ENCODE measurements at regions not wholly inside any gene's neighbourhood (a gene's known extent, or its start where the extent isn't known, plus 50 kb on each side); places are given as distances from the start of the nearest gene placed in this dataset.

DNA sequence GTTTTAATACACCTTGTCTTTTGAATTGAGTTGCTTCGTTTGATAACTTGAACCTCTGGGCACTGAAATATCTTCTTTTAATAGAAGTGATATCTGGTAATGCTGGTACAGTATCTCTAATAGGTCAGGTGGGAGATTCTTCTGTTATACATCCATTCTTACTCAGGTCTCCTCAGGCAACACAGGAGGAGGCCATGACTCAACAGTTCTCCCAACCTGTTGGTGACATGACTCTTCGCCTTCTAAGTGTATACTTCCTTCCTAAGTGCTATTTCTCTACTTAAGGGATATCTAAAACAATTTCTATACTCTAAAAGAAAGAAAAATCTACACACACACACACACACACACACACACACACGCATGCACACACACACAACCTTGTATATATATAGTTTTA lies 509.1 kb downstream of the PCNX1 start:
- 93% methylated on average over 3 of the region's 3 CpGs for WGBS
- H3K4me3 ChIP-seq: no peak overlapping the region

DNA sequence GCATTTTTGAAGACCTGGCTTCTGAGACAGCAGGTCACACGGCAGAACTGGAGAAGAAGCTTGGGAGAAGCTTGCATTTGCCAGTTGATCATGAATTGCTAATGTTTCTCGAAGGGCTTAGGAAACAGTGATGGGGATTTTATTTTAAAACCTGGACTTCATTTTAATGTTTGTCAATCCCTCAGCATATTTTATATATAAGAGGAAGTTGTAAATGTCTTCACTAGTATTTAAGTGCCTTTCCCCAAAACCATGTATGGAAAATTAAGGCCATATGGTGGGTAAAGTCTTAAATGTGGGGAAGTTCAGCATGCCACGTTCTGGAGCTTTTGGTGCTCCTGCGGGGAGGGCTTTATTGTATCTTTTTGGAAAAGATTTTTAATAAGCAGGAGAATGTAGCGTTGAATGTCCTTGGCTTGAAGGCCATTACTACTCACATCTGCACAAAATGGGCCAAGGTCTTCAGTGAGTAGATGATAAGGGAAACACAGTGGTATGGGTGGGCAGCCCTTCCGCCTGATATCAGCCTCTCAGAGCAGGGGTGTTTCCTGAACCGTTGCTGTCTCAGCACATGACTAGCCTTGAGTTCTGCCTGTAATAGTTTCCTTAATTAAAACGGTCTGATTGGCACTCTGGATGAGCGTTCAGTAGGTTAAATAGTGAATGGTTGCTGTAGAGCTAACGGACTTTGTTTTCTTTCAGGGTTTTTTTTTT lies 511.4 kb downstream of the PCNX1 start:
- no peak for TF ChIP-seq POLR2AphosphoS5 (IDR thresholded peaks at IDR 0.05)
- TF ChIP-seq, protein P1, sequence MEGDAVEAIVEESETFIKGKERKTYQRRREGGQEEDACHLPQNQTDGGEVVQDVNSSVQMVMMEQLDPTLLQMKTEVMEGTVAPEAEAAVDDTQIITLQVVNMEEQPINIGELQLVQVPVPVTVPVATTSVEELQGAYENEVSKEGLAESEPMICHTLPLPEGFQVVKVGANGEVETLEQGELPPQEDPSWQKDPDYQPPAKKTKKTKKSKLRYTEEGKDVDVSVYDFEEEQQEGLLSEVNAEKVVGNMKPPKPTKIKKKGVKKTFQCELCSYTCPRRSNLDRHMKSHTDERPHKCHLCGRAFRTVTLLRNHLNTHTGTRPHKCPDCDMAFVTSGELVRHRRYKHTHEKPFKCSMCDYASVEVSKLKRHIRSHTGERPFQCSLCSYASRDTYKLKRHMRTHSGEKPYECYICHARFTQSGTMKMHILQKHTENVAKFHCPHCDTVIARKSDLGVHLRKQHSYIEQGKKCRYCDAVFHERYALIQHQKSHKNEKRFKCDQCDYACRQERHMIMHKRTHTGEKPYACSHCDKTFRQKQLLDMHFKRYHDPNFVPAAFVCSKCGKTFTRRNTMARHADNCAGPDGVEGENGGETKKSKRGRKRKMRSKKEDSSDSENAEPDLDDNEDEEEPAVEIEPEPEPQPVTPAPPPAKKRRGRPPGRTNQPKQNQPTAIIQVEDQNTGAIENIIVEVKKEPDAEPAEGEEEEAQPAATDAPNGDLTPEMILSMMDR (IDR thresholded peaks at IDR 0.05): no peak
- no peak for TF ChIP-seq POLR2A (IDR thresholded peaks at IDR 0.05; ENCODE audit: low read depth)
- TF ChIP-seq EP300 (IDR thresholded peaks at IDR 0.05): no peak
- Histone ChIP-seq H3K36me3 (no peaks in the 10 kb centered on the region), H3K27ac (replicated peaks in 1 of 4) (no peak overlapping the region), H3K4me1 (peaks cover 0 to 17% (median 14%) of the 10 kb centered on the region in 4 donors), H3K4me3 (no peak overlapping the region), H3K9me3 (no peaks in the 10 kb centered on the region), H3K27me3 (no peaks in the 10 kb centered on the region)
- 86% methylated on average over 10 of the region's 10 CpGs for WGBS
- no peak for DNase-seq (ENCODE audit: extremely low spot score)
- intact Hi-C loops (cut with DNase I): loop anchor here (10.0 kb wide), 1 partner anchor 74 kb away; no protein-coding TSS in a partner anchor

More for the DNA sequence above, 509.1 kb downstream of the PCNX1 start:
- intact Hi-C loops (cut with DNase I): loop anchor here (10.0 kb wide), 1 partner anchor 72 kb away; no protein-coding TSS in a partner anchor
- Histone ChIP-seq H3K27ac (replicated peaks in 1 of 4) (no peak overlapping the region), H3K36me3 (no peaks in the 10 kb centered on the region), H3K9me3 (no peaks in the 10 kb centered on the region), H3K27me3 (no peaks in the 10 kb centered on the region), H3K4me1 (peaks cover 0 to 25% (median 19%) of the 10 kb centered on the region in 4 donors)
- DNase-seq (ENCODE audit: extremely low spot score): no peak
- TF ChIP-seq, protein P1 (IDR thresholded peaks at IDR 0.05): no peak
- no peak for TF ChIP-seq POLR2A (IDR thresholded peaks at IDR 0.05; ENCODE audit: low read depth)

DNA sequence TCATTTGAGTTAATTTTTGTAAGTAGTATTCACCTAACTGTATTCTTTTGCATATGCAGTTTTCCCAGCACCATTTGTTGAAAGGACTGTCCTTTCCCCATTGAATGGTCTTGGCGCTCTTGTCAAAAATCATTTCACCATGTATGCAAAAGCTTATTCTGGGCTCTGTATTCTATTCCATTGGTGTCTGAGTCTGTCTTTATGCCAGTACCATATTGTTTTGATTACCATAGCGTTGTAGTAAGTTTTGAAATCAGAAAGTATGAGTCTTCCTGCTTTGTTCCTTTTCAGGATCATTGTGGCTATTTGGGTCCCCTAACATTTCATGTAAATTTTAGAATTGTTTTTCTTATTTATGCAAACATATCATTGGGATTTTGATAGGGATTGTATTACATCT lies 508.7 kb upstream of the RGS6 start:
- TF ChIP-seq POLR2A (IDR thresholded peaks at IDR 0.05; ENCODE audit: low read depth): no peak
- no peak for TF ChIP-seq EP300 (IDR thresholded peaks at IDR 0.05)
- no peak for TF ChIP-seq POLR2AphosphoS5 (IDR thresholded peaks at IDR 0.05)
- H3K4me3 ChIP-seq: no peak overlapping the region
- no peaks in the 10 kb centered on the region for H3K4me1 ChIP-seq
- no peak overlapping the region for H3K27ac ChIP-seq (replicated peaks in 1 of 4)
- H3K9me3 ChIP-seq: peaks cover 0 to 15% (median 6%) of the 10 kb centered on the region in 4 donors
- no peak for DNase-seq (ENCODE audit: extremely low spot score)
- H3K27me3 ChIP-seq: no peaks in the 10 kb centered on the region
- intact Hi-C loops (cut with DNase I): no loop called here
- H3K36me3 ChIP-seq: no peaks in the 10 kb centered on the region
- WGBS: 100% methylated on average over 2 of the region's 2 CpGs

DNA sequence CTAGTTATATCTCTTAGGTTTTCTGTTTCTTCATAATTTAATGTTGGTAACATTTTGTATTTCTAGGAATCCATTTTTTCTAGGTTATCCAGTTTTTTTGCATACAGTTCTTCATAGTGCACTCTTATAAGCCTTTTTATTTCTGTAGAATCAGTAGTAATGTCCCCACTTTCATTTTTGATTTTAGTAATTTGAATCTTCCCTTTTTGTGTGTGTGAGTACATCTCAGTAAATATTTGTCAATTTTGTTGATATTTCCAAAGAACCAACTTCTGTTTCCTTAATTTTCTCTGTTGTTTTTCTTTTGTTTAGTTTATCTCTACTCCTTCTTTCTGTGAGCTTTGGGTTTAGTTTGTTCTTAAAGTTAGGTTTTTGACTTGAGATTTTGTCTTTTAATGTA lies 507.3 kb upstream of the RGS6 start:
- intact Hi-C loops (cut with DNase I): no loop called here
- Histone ChIP-seq H3K4me1 (no peaks in the 10 kb centered on the region), H3K27ac (replicated peaks in 1 of 4) (no peak overlapping the region), H3K9me3 (peaks cover 0 to 15% (median 6%) of the 10 kb centered on the region in 4 donors), H3K27me3 (no peaks in the 10 kb centered on the region), H3K4me3 (no peak overlapping the region), H3K36me3 (no peaks in the 10 kb centered on the region)
- no peak for DNase-seq (ENCODE audit: extremely low spot score)
- no peak for TF ChIP-seq POLR2AphosphoS5 (IDR thresholded peaks at IDR 0.05)
- TF ChIP-seq EP300 (IDR thresholded peaks at IDR 0.05): no peak
- TF ChIP-seq, protein P1 (IDR thresholded peaks at IDR 0.05): no peak
- TF ChIP-seq POLR2A (IDR thresholded peaks at IDR 0.05; ENCODE audit: low read depth): no peak

DNA sequence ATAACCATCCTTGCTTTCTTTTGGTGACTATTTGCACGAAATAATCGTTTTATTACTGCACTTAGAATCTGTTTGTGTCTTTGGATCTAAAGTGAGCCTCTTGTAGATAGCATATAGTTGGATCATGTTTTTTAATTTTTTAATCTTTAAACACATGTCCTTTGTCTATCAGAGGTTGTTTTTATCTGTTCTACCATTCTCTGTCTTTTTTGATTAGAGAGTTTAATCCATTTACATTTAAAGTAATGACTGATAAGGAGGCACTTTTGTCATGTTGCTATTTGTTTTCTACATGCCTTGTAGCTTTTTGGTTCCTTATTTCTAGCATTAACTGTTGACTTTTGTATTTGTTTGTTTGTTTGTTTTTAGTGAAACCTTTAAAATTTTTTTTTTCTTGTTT lies 506.2 kb upstream of the RGS6 start:
- Histone ChIP-seq H3K36me3 (no peaks in the 10 kb centered on the region), H3K27ac (replicated peaks in 1 of 4) (no peak overlapping the region), H3K4me3 (no peak overlapping the region), H3K27me3 (no peaks in the 10 kb centered on the region), H3K9me3 (peaks cover 0 to 15% (median 6%) of the 10 kb centered on the region in 4 donors), H3K4me1 (no peaks in the 10 kb centered on the region)
- intact Hi-C loops (cut with DNase I): no loop called here
- TF ChIP-seq POLR2A (IDR thresholded peaks at IDR 0.05; ENCODE audit: low read depth) (no peak), POLR2AphosphoS5 (IDR thresholded peaks at IDR 0.05) (no peak)
- TF ChIP-seq, protein P1 (IDR thresholded peaks at IDR 0.05): no peak
- no peak for DNase-seq (ENCODE audit: extremely low spot score)
- 99% methylated on average over 2 of the region's 2 CpGs for WGBS

Measured in esophagus muscularis mucosa (tissue), 4 donors.